GM23338 (cell line): ENCODE measurements at regions not wholly inside any gene's neighbourhood (a gene's known extent, or its start where the extent isn't known, plus 50 kb on each side); places are given as distances from the start of the nearest gene placed in this dataset.

Experiments
- CREB1 ChIP-seq: fragments of 250-450 bp; sonication (Bioruptor Pico); IDR thresholded peaks from 2 replicates; pipeline ENCODE4 v1.5.0; 2020; ENCODE audit warnings: low read depth, mild to moderate bottlenecking, moderate library complexity
- CTCF ChIP-seq, 2 experiments: fragments of 200-600 bp in 1 of 2; sonication (generic) in 1 of 2; conservative IDR thresholded peaks; 2 replicates each; pipeline versions ENCODE4 v1.5.1 to v1.6.1; 2016 to 2017; ENCODE audit warnings: antibody characterized with exemption in 2 of 2, low read depth in 2 of 2, mild to moderate bottlenecking in 2 of 2, moderate library complexity in 1 of 2
- EZH2 ChIP-seq: fragments of 200-600 bp; sonication (generic); IDR thresholded peaks from one replicate; pipeline ENCODE4 v1.8.0; 2017; ENCODE audit warnings: antibody characterized with exemption, mild to moderate bottlenecking, low read depth; ENCODE audit not compliant: unreplicated experiment
- EZH2phosphoT487 ChIP-seq: fragments of 200-600 bp; sonication (generic); IDR thresholded peaks from one replicate; pipeline ENCODE4 v1.8.1; 2018; ENCODE audit warnings: antibody characterized with exemption; ENCODE audit not compliant: unreplicated experiment
- JUNB ChIP-seq: IDR thresholded peaks from one replicate; pipeline ENCODE4 v1.6.1; 2016; ENCODE audit warnings: antibody characterized with exemption; ENCODE audit not compliant: unreplicated experiment
- POLR2AphosphoS5 ChIP-seq: IDR thresholded peaks from 2 replicates; pipeline ENCODE4 v1.6.1; 2016; ENCODE audit warnings: antibody characterized with exemption, low read depth
- REST ChIP-seq: IDR thresholded peaks from one replicate; pipeline ENCODE4 v1.6.1; 2018; ENCODE audit warnings: antibody characterized with exemption; ENCODE audit not compliant: unreplicated experiment
- STAT1 ChIP-seq: IDR thresholded peaks from one replicate; pipeline ENCODE4 v1.6.1; 2016; ENCODE audit warnings: antibody characterized with exemption; ENCODE audit not compliant: unreplicated experiment
- ZNF462 ChIP-seq: fragments of 250-450 bp; sonication (Bioruptor Pico); IDR thresholded peaks from 2 replicates; pipeline ENCODE4 v1.5.0; 2020; ENCODE audit warnings: mild to moderate bottlenecking, moderate library complexity

GRCh38 chr7:26592011-26592410 is 272.4 kb downstream of the SKAP2 start:
- TF ChIP-seq REST: no peak
- no peak for TF ChIP-seq CTCF (conservative IDR thresholded peaks at IDR 0.05; ENCODE audit: low read depth in 2 of 2)
- no peak for TF ChIP-seq EZH2
- no peak for TF ChIP-seq EZH2phosphoT487
- TF ChIP-seq POLR2AphosphoS5: no peak
- no peak for TF ChIP-seq JUNB
- no peak for TF ChIP-seq STAT1
- TF ChIP-seq ZNF462: no peak
- no peak for TF ChIP-seq CREB1 (CRISPR knock-in tag)
